Left ventricle myocardium inferior (tissue), 1 donor: ENCODE measurements at regions not wholly inside any gene's neighbourhood (a gene's known extent, or its start where the extent isn't known, plus 50 kb on each side); places are given as distances from the start of the nearest gene placed in this dataset.
"Not testable (repeated sequence)": the region's sequence is repeated elsewhere in the genome, so short reads cannot be mapped to it uniquely, and the experiment has no call there.

ENCODE experiments used
- DNase-seq: peaks from one replicate; pipeline ENCODE4 v3.0.0-alpha.2; 2020
- H3K27ac ChIP-seq: fragments of 200-600 bp; replicated peaks from 2 replicates; pipeline ENCODE4 v1.8.0; 2021
- H3K27me3 ChIP-seq: fragments of 200-600 bp; 2 replicates; pipeline ENCODE4 v1.8.0; 2021; ENCODE audit warnings: low read depth
- H3K36me3 ChIP-seq: fragments of 200-600 bp; 2 replicates; pipeline ENCODE4 v1.8.0; 2021
- H3K4me1 ChIP-seq: fragments of 200-600 bp; 2 replicates; pipeline ENCODE4 v1.8.0; 2021
- H3K4me3 ChIP-seq: fragments of 200-600 bp; 2 replicates; pipeline ENCODE4 v1.8.0; 2021; ENCODE audit warnings: mild to moderate bottlenecking, moderate library complexity
- H3K9me3 ChIP-seq: fragments of 200-600 bp; replicated peaks from 2 replicates; pipeline ENCODE4 v1.8.0; 2021
- intact Hi-C: fragments of 100-400 bp; cut with micrococcal nuclease; formaldehyde crosslinking; loops from one replicate; pipeline ENCODE4 v1.11.0; 2022
- TF ChIP-seq, protein P1 (sequence below): fragments of 200-600 bp; IDR thresholded peaks from 2 replicates; pipeline ENCODE4 v1.8.0; 2021; ENCODE audit warnings: antibody characterized with exemption, mild to moderate bottlenecking, borderline replicate concordance
- donor health status: DM: no; HTN: yes; CAD: no; lungs with severe emphysema.

DNA sequence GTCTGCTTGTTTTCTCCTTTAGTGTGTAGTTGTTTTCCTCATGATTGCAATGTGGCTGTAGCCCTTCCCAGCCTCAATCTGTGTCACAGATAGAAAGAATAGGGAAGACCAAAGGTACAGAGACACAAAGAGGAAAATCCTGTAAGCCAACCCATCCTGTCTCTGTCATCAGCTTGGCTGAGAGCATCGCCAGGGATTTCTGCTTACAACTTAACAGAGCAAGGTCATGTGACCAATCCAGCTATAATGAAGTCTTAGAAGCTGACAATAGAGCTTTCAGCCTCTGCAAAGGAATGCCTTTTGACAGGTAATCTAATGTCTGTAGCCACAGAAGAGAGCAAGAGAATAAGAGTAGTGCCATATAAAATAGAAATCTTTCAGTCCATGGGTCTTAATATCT lies 1598.0 kb upstream of the AGA start:
- Histone ChIP-seq H3K9me3 (peaks cover 9% of the 10 kb centered on the region), H3K4me3 (no peak overlapping the region), H3K4me1 (no peaks in the 10 kb centered on the region), H3K27me3 (no peaks in the 10 kb centered on the region), H3K27ac (no peak overlapping the region), H3K36me3 (no peaks in the 10 kb centered on the region)
- intact Hi-C loops, result no loop called here
- TF ChIP-seq, protein P1, sequence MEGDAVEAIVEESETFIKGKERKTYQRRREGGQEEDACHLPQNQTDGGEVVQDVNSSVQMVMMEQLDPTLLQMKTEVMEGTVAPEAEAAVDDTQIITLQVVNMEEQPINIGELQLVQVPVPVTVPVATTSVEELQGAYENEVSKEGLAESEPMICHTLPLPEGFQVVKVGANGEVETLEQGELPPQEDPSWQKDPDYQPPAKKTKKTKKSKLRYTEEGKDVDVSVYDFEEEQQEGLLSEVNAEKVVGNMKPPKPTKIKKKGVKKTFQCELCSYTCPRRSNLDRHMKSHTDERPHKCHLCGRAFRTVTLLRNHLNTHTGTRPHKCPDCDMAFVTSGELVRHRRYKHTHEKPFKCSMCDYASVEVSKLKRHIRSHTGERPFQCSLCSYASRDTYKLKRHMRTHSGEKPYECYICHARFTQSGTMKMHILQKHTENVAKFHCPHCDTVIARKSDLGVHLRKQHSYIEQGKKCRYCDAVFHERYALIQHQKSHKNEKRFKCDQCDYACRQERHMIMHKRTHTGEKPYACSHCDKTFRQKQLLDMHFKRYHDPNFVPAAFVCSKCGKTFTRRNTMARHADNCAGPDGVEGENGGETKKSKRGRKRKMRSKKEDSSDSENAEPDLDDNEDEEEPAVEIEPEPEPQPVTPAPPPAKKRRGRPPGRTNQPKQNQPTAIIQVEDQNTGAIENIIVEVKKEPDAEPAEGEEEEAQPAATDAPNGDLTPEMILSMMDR, result no peak
- DNase-seq, result no peak

DNA sequence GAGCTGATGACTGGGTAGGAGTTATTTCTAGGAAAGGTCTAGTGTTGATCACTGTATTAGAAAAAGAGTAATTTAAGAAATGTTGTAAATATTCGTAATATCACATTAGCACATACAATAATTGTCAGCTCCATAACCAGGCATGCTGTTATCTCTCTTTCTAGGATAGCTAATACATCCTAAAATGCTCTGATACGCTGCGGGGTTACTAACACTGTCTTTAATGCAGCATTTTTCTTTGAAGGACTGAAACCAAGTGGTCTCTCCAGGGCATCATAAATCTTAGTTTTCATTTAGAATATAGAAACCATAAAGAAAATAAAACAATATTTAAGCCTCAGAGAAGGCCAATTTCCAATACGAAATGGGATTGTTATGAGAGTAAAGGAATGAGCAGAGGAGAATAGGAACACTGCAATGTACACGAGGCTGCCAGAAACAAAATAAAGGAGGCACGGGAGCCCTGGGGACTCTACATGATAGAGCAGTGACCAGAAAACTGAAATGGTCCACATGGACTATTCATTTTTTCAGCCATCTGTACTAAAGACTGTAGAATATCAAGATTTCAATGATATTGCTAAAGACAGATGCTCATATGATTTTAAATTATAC lies 1606.7 kb upstream of the AGA start:
- H3K4me1 ChIP-seq, result no peaks in the 10 kb centered on the region
- intact Hi-C loops, result no loop called here
- no peak overlapping the region for H3K27ac ChIP-seq
- no peaks in the 10 kb centered on the region for H3K27me3 ChIP-seq
- TF ChIP-seq, protein P1, result no peak
- no peaks in the 10 kb centered on the region for H3K36me3 ChIP-seq
- peaks cover 17% of the 10 kb centered on the region for H3K9me3 ChIP-seq
- no peak overlapping the region for H3K4me3 ChIP-seq
- DNase-seq, result no peak

DNA sequence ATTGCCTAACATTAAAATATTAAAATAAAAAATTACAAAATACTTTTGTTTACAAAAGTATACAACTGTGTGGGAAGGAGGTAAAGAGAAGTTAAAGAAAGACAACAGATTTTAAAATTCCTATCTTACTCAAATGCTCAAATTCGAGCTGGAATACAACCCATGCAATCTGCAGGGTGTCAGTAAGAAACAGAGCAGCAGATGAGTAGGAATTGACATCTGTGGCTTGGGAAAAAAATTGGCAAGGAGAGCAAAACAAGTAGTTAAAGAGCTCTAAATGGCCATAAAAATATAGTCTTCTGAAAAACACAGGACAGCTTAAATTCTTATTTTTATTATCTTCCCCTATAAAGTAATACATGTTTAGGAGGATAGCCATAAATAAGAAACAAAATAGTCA lies 1609.0 kb upstream of the AGA start:
- TF ChIP-seq, protein P1, result no peak
- intact Hi-C loops, result no loop called here
- Histone ChIP-seq H3K4me1 (no peaks in the 10 kb centered on the region), H3K36me3 (no peaks in the 10 kb centered on the region), H3K27me3 (no peaks in the 10 kb centered on the region), H3K27ac (no peak overlapping the region), H3K9me3 (peaks cover 12% of the 10 kb centered on the region), H3K4me3 (no peak overlapping the region)
- no peak for DNase-seq

DNA sequence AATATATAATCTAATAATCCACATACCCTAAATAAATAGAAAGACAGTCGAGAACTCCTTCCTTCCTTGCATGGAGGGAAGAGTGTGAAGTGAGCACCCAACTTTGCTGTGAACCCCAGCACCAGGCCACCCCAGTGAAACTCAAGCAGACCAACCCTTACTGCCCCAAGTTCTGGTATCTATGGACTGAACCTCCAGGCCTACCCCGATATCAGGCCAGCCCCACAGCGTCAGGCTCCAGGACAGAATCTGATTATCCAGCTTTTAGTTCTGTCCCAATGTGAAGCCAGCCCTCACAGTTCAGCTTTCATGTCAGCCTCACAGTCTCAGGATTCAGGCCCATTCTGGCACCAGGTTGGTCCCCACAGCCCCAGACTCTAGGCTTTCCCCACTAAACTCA lies 1617.2 kb upstream of the AGA start:
- no peak overlapping the region for H3K4me3 ChIP-seq
- H3K4me1 ChIP-seq, result no peaks in the 10 kb centered on the region
- TF ChIP-seq, protein P1, result no peak
- no peak overlapping the region for H3K27ac ChIP-seq
- H3K36me3 ChIP-seq, result no peaks in the 10 kb centered on the region
- DNase-seq, result no peak
- peaks cover 26% of the 10 kb centered on the region for H3K9me3 ChIP-seq
- H3K27me3 ChIP-seq, result no peaks in the 10 kb centered on the region
- intact Hi-C loops, result no loop called here

DNA sequence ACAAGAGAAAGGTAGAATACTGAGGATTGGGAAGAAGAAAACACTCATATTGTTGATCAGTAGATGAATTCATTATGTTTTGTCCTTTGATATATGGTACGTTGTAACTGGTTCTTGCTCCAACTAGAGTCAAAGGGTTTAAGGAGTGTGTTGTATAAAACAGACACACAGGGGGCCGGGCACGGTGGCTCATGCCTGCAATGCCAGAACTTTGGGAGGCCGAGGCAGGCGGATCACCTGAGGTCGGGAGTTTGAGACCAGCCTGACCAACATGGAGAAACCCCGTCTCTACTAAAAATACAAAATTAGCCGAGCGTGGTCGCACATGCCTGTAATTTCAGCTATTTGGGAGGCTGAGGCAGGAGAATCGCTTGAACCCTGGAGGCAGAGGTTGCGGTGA lies 1624.0 kb upstream of the AGA start:
- H3K36me3 ChIP-seq, H3K4me3 ChIP-seq, H3K4me1 ChIP-seq, DNase-seq, H3K27me3 ChIP-seq, H3K27ac ChIP-seq, intact Hi-C loops: not testable (repeated sequence)
- peaks cover 14% of the 10 kb centered on the region for H3K9me3 ChIP-seq

DNA sequence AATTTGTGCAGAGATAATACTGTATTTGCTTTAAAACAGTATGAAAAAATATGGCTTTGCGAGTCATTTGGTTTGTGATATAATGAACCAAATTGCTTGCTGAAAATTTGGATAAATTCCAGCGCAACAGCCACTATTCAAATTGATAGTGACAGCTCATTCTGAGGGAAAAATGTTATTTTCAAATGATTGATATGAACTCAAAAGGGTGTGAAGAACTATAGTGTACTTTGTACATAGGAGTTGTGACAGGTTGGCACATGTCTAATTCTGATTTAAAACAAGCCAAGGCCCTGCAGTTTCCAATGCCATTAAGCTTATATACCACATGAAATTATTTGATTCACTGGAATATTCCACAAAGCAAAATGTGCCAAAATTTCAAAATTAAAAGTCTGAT lies 1628.9 kb upstream of the AGA start:
- no peak for DNase-seq
- Histone ChIP-seq H3K27me3 (no peaks in the 10 kb centered on the region), H3K27ac (no peak overlapping the region), H3K9me3 (peaks cover 7% of the 10 kb centered on the region), H3K4me1 (no peaks in the 10 kb centered on the region), H3K4me3 (no peak overlapping the region), H3K36me3 (no peaks in the 10 kb centered on the region)
- TF ChIP-seq, protein P1, result no peak
- intact Hi-C loops, result no loop called here
